ENCODE measurements at regions not wholly inside any gene's neighbourhood (a gene's known extent, or its start where the extent isn't known, plus 50 kb on each side); places are given as distances from the start of the nearest gene placed in this dataset.

- Histone ChIP-seq H3K79me2 (ENCODE audit: insufficient read depth, low read length) (no peaks in the 10 kb centered on the region), H3K18ac (ENCODE audit: insufficient read length, low read depth, low read length) (no peak overlapping the region), H3K56ac (ENCODE audit: insufficient read length, low read depth, low read length) (no peak overlapping the region), H2AK5ac (ENCODE audit: insufficient read length, low read length) (no peak overlapping the region), H4K20me1 (ENCODE audit: control insufficient read depth, insufficient read depth, insufficient read length) (no peaks in the 10 kb centered on the region), H3K23me2 (ENCODE audit: insufficient read length, low read depth, low read length, poor library complexity, severe bottlenecking) (no peaks in the 10 kb centered on the region), H3K9ac (ENCODE audit: extremely low read depth, insufficient read length, low read length) (no peak overlapping the region), H2BK12ac (ENCODE audit: insufficient read length, low read depth, low read length) (no peak overlapping the region), H3K79me1 (ENCODE audit: insufficient read depth, low read depth, low read length, poor library complexity, severe bottlenecking) (no peaks in the 10 kb centered on the region), H3K27me3 (ENCODE audit: insufficient read depth, low read length) (no peaks in the 10 kb centered on the region), H3K23ac (ENCODE audit: insufficient read length, low read depth, low read length) (no peak overlapping the region), H2AFZ (ENCODE audit: low read length) (no peak overlapping the region), H3K4me1 (ENCODE audit: insufficient read depth, low read length) (peaks cover 6% of the 10 kb centered on the region; the same call in 1 of the 2 replicates), H2BK20ac (ENCODE audit: low read depth, low read length, poor library complexity, severe bottlenecking) (no peak overlapping the region), H3K14ac (ENCODE audit: insufficient read depth, low read length) (no peak overlapping the region), H2BK120ac (ENCODE audit: low read depth, low read length, poor library complexity, severe bottlenecking) (no peak overlapping the region), H3K4ac (ENCODE audit: low read depth, low read length) (no peak overlapping the region), H3K27ac (ENCODE audit: insufficient read length, low read depth, low read length) (no peak overlapping the region), H3K9me3 (ENCODE audit: control insufficient read depth, low read depth, low read length) (no peaks in the 10 kb centered on the region), H4K91ac (ENCODE audit: insufficient read length, low read depth, low read length) (no peak overlapping the region), H2BK5ac (ENCODE audit: insufficient read length, low read length) (no peak overlapping the region), H4K8ac (replicated peaks; ENCODE audit: insufficient read length, low read depth, low read length) (no peak overlapping the region), H3K4me2 (ENCODE audit: insufficient read depth, insufficient read length, low read length) (no peak overlapping the region), H4K5ac (ENCODE audit: insufficient read length, low read depth, low read length) (no peak overlapping the region), H3T11ph (ENCODE audit: low read length) (no peak overlapping the region), H2BK15ac (ENCODE audit: low read depth, low read length) (no peak overlapping the region)
- no peak for TF ChIP-seq CTCF (conservative IDR thresholded peaks at IDR 0.05)
- Mint-ChIP-seq H3K9me3 (no peaks in the 10 kb centered on the region), H3K4me1 (no peaks in the 10 kb centered on the region), H3K4me3 (no peak overlapping the region), H3K27ac (no peak overlapping the region), H3K27me3 (ENCODE audit: low read depth) (no peaks in the 10 kb centered on the region; the same call in 1 of the 2 replicates), H3K36me3 (ENCODE audit: insufficient read depth in 1 of 3, low read depth in 3 of 3) (no peaks in the 10 kb centered on the region)
- no peak for DNase-seq
- no CpG with 5 or more reads among the region's 5 CpGs for WGBS (ENCODE audit: extremely low coverage, insufficient read length, low lambda C conversion rate)
These were observed 89.4 kb downstream of the NKX2-1 start for GRCh38 chr14:36430662-36431084.
